Activated T-helper 2 cell treated with anti-CD3 and anti-CD28 coated beads, Interferon-gamma antibody, Interleukin-2, Interleukin-4, amounts not matched to agents 10 μg/mL and 5 μg/mL and 100 μg/mL, durations not matched to agents 14 hours and 24 hours and 36 hours (primary cell): ENCODE measurements at regions not wholly inside any gene's neighbourhood (a gene's known extent, or its start where the extent isn't known, plus 50 kb on each side); places are given as distances from the start of the nearest gene placed in this dataset.
A peak's percentile ranks its signal among the peaks of the same experiment; 100 is the strongest.
"Not testable (repeated sequence)": the region's sequence is repeated elsewhere in the genome, so short reads cannot be mapped to it uniquely, and the experiment has no call there.

ENCODE experiments used
- DNase-seq: peaks from one replicate; pipeline ENCODE4 v3.0.0; 2021; ENCODE audit warnings: low spot score
- H3K27ac Mint-ChIP-seq: one replicate; pipeline ENCODE4 v1.8.0; 2021; ENCODE audit warnings: mixed read lengths
- H3K27me3 Mint-ChIP-seq: one replicate; pipeline ENCODE4 v1.8.0; 2021; ENCODE audit warnings: low read depth, mixed read lengths
- H3K36me3 Mint-ChIP-seq: one replicate; pipeline ENCODE4 v1.8.0; 2021; ENCODE audit warnings: low read depth, mixed read lengths
- H3K4me1 Mint-ChIP-seq: one replicate; pipeline ENCODE4 v1.8.0; 2021; ENCODE audit warnings: low read depth, mixed read lengths
- H3K4me3 Mint-ChIP-seq: one replicate; pipeline ENCODE4 v1.8.0; 2021; ENCODE audit warnings: low read depth, mild to moderate bottlenecking, moderate library complexity, mixed read lengths
- H3K9me3 Mint-ChIP-seq: one replicate; pipeline ENCODE4 v1.8.0; 2021; ENCODE audit warnings: mixed read lengths
- intact Hi-C: fragments of 100-400 bp; cut with micrococcal nuclease; formaldehyde crosslinking; loops from one replicate; pipeline ENCODE4 v1.15.1; 2023

DNA sequence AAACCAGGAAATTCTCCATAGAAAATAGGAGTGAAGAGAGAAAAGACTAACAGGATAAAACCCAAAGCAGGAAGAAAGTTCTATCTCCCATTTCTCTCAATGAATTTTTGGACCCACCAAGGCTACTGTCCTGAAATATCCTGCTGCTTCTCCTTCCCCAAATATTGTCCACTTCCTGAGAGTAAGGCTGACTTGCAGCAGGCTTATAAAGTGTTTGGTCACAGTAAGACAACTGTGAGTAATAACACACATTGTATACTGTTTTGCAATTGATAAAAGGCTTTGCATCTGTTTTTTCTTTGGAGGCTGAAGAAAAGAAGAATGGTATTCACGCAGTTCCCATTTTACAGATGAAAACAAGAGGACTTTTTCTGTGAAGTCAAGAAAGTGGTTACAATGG, 52.8 kb downstream of the FOXD4L6 start:
- H3K4me3 Mint-ChIP-seq, H3K9me3 Mint-ChIP-seq: not testable (repeated sequence)

GRCh38 chr9:41074356-41074942, 54.0 kb downstream of the FOXD4L6 start:
- H3K36me3 Mint-ChIP-seq, H3K27ac Mint-ChIP-seq, DNase-seq, intact Hi-C loops, H3K4me1 Mint-ChIP-seq, H3K9me3 Mint-ChIP-seq: not testable (repeated sequence)
- Mint-ChIP-seq H3K27me3 (peaks cover 36% of the 10 kb centered on the region), H3K4me3 (peak overlapping the region; percentile 51)

More for the DNA sequence above, 52.8 kb downstream of the FOXD4L6 start:
- intact Hi-C loops, H3K4me1 Mint-ChIP-seq, H3K36me3 Mint-ChIP-seq, DNase-seq, H3K27ac Mint-ChIP-seq: not testable (repeated sequence)
- peaks cover 39% of the 10 kb centered on the region for H3K27me3 Mint-ChIP-seq

- intact Hi-C loops, DNase-seq, H3K4me1 Mint-ChIP-seq, H3K27ac Mint-ChIP-seq, H3K9me3 Mint-ChIP-seq, H3K36me3 Mint-ChIP-seq: not testable (repeated sequence)
- Mint-ChIP-seq H3K27me3 (peaks cover 36% of the 10 kb centered on the region), H3K4me3 (peak overlapping the region; percentile 31)
Observed at GRCh38 chr9:41073471-41074243, 54.8 kb downstream of the FOXD4L6 start.

DNA sequence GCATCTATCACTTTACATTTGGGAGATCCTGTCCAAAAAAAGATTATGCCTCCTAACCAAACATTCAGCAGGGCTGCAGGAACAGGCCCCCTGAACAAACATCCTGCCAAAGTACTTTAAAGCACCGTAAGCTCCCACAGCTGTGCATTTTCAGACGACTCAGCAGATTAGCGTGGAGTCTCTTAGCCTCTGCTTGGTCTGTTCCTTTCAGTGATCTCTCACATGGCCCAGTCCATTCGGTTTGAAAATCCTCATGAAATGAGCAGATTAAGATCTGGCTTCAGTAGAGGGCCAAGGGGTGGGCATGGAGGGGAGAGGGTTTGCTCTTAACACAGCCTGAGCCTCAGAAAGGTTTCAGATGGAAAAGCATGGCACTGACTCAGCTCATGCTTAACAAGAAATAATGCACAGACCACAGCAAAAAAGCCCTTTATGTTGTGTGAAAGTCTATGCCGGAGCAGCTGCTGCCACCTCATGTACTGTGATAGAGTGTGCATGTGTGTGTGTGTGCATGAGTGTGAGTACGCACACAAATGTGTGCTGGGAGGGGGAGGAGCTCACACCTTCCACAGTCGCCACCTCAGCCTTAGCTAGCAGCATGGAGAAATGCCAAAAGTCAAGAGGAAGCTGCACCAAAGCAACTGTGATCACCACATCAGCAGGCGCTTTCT, 64.2 kb downstream of the FOXD4L6 start:
- DNase-seq, H3K4me1 Mint-ChIP-seq, H3K9me3 Mint-ChIP-seq, H3K4me3 Mint-ChIP-seq, intact Hi-C loops, H3K27me3 Mint-ChIP-seq, H3K36me3 Mint-ChIP-seq, H3K27ac Mint-ChIP-seq: not testable (repeated sequence)

GRCh38 chr9:41063243-41063642, 65.2 kb downstream of the FOXD4L6 start:
- H3K27me3 Mint-ChIP-seq, DNase-seq, H3K36me3 Mint-ChIP-seq, H3K9me3 Mint-ChIP-seq, H3K4me1 Mint-ChIP-seq, intact Hi-C loops, H3K27ac Mint-ChIP-seq, H3K4me3 Mint-ChIP-seq: not testable (repeated sequence)

DNA sequence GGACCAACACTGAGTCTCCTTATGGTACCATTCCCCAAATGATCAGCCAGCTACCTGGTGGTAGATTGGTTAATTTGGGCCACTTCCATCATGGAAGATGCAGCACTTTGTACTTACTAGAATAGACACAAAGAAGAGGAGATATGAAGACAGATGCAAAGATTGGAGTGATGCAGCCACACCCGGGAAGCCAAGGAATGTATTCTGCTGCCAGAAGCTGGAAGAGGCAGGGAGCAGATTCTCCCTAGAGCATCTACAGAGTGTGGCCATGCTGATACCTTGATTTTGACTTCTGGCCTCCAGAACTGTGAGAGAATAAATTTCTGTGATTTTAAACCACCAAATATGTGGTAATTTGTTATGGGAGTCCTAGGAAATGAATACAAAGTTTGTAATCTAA, 68.9 kb downstream of the FOXD4L6 start:
- H3K9me3 Mint-ChIP-seq, H3K36me3 Mint-ChIP-seq, H3K27ac Mint-ChIP-seq, H3K4me1 Mint-ChIP-seq, H3K4me3 Mint-ChIP-seq, intact Hi-C loops, DNase-seq, H3K27me3 Mint-ChIP-seq: not testable (repeated sequence)

DNA sequence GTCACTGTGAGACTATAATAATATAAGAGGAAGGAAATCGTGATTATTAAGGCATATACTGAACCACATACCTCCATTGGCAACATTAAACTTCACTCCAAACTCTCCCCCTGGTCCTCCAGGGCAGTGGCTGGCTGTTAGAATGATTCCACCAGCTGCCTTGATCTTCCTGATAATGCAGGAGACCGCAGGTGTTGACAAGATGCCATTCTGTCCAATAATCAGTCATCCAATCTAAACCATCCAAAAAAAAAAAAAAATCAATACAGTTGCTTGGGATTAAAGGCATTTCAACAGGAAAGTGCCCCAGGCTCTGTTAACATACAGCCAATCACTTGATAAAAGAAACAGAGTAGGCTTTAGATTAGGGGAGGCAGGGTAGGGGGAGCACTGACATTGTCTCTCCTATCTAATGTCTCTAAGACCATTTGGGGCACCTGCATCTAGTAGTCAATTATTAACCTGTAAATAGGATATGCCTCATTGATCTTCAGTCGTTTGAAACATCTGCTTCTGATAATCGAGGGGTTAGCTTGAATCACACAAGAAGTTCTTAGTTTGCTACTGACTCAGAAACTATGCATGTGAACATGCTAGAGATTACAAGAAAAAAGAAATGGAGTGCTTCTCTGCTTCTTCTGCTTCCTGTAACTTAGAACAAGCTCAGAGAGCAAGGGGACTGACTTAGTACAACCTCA, 74.7 kb downstream of the FOXD4L6 start:
- not testable (repeated sequence) for H3K36me3 Mint-ChIP-seq, H3K4me3 Mint-ChIP-seq, H3K4me1 Mint-ChIP-seq

DNA sequence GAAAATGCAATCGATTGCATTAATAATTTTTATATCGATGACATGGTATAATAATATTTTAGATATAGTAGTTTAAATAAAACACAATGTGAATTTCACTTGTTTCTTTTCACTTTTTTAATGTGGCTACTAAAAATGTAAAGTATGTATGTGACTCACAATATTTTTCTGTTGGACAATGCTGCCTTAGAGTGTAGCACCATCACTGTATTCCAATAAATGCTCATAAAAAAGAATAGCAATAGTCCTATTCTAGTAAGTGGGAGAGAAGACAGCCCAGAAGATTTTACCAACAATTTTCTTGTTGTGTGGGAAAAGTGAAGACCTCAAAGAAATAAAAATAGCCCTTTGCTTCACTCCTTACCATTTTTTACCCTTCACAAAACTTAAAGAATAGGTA, 79.8 kb downstream of the FOXD4L6 start:
- H3K4me1 Mint-ChIP-seq, H3K4me3 Mint-ChIP-seq, H3K36me3 Mint-ChIP-seq, H3K27me3 Mint-ChIP-seq, H3K27ac Mint-ChIP-seq, intact Hi-C loops, H3K9me3 Mint-ChIP-seq, DNase-seq: not testable (repeated sequence)

More for the DNA sequence above, 74.7 kb downstream of the FOXD4L6 start:
- H3K27me3 Mint-ChIP-seq, DNase-seq, H3K9me3 Mint-ChIP-seq, intact Hi-C loops, H3K27ac Mint-ChIP-seq: not testable (repeated sequence)

DNA sequence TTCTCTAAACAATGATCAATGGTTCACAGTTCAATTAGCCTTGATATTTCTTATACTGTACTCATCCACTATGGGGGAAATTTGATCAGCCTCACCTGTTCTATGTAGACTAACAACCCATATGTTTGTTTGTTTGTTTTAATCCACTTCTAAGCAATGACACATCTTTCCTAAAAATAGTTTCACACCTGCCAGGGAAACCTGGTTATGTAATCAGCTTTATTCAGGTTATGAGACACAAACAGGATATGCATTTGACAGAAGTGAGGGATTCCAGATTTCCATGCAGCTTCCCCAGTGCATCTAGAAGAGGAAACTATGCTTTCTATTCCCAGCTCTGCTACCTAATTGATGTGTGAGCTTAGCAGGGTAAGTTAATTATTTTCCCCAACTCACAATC, 80.7 kb downstream of the FOXD4L6 start:
- DNase-seq, intact Hi-C loops, H3K27me3 Mint-ChIP-seq, H3K9me3 Mint-ChIP-seq, H3K36me3 Mint-ChIP-seq, H3K27ac Mint-ChIP-seq, H3K4me3 Mint-ChIP-seq, H3K4me1 Mint-ChIP-seq: not testable (repeated sequence)

- intact Hi-C loops, H3K4me3 Mint-ChIP-seq, H3K9me3 Mint-ChIP-seq, DNase-seq, H3K27ac Mint-ChIP-seq, H3K4me1 Mint-ChIP-seq, H3K27me3 Mint-ChIP-seq, H3K36me3 Mint-ChIP-seq: not testable (repeated sequence)
Observed at GRCh38 chr9:41044930-41045329, 83.6 kb downstream of the FOXD4L6 start.

- H3K36me3 Mint-ChIP-seq, H3K4me1 Mint-ChIP-seq, DNase-seq, H3K9me3 Mint-ChIP-seq, intact Hi-C loops, H3K4me3 Mint-ChIP-seq, H3K27me3 Mint-ChIP-seq, H3K27ac Mint-ChIP-seq: not testable (repeated sequence)
Observed at GRCh38 chr9:41043433-41043832, 85.0 kb downstream of the FOXD4L6 start.

GRCh38 chr9:41042111-41042510, 86.4 kb downstream of the FOXD4L6 start:
- intact Hi-C loops, H3K4me3 Mint-ChIP-seq: not testable (repeated sequence)

More at GRCh38 chr9:41042111-41042510, 86.4 kb downstream of the FOXD4L6 start:
- not testable (repeated sequence) for H3K36me3 Mint-ChIP-seq, H3K9me3 Mint-ChIP-seq, H3K27me3 Mint-ChIP-seq, DNase-seq, H3K4me1 Mint-ChIP-seq, H3K27ac Mint-ChIP-seq
